OCI-LY1 (cell line): ENCODE measurements at regions not wholly inside any gene's neighbourhood (a gene's known extent, or its start where the extent isn't known, plus 50 kb on each side); places are given as distances from the start of the nearest gene placed in this dataset.

Source experiments
- H2AFZ ChIP-seq: fragments of 200-600 bp; sonication (generic), shearing (Covaris generic); 2 replicates; pipeline ENCODE4 v1.6.0; 2014; ENCODE audit warnings: antibody characterized with exemption, mild to moderate bottlenecking, low read length
- H3F3A ChIP-seq: fragments of 200-600 bp; sonication (generic), shearing (Covaris generic); 2 replicates; pipeline ENCODE4 v1.6.0; 2014; ENCODE audit warnings: mild to moderate bottlenecking, antibody characterized with exemption, low read length, moderate library complexity; ENCODE audit not compliant: insufficient read depth
- H3K27ac ChIP-seq: fragments of 200-600 bp; sonication (generic); 2 replicates; pipeline ENCODE4 v1.5.1; 2014; ENCODE audit warnings: low read length, mixed run types, mild to moderate bottlenecking, low read depth; ENCODE audit not compliant: poor library complexity, severe bottlenecking
- H3K27me3 ChIP-seq: fragments of 200-600 bp; sonication (generic); 2 replicates; pipeline ENCODE4 v1.6.0; 2014; ENCODE audit warnings: antibody characterized with exemption, mild to moderate bottlenecking, low read length, moderate library complexity; ENCODE audit not compliant: insufficient read depth
- H3K36me3 ChIP-seq: fragments of 200-600 bp; sonication (generic); 2 replicates; pipeline ENCODE4 v1.6.1; 2014; ENCODE audit warnings: mild to moderate bottlenecking, antibody characterized with exemption, low read length, moderate library complexity, mixed read lengths; ENCODE audit not compliant: insufficient read depth
- H3K4me1 ChIP-seq: fragments of 200-600 bp; sonication (generic); 2 replicates; pipeline ENCODE4 v1.5.1; 2014; ENCODE audit warnings: mild to moderate bottlenecking, low read length, moderate library complexity; ENCODE audit not compliant: insufficient read depth, severe bottlenecking
- H3K4me2 ChIP-seq: fragments of 200-600 bp; sonication (generic), shearing (Covaris generic); 2 replicates; pipeline ENCODE4 v1.6.1; 2014; ENCODE audit warnings: low read length
- H3K4me3 ChIP-seq: fragments of 200-600 bp; sonication (generic); 2 replicates; pipeline ENCODE4 v1.5.1; 2014; ENCODE audit warnings: low read length, low read depth, mild to moderate bottlenecking, mixed read lengths; ENCODE audit not compliant: poor library complexity, severe bottlenecking
- H3K79me2 ChIP-seq: fragments of 200-600 bp; shearing (Covaris generic); 2 replicates; pipeline ENCODE4 v1.6.1; 2016; ENCODE audit warnings: mixed run types, low read length, mixed read lengths; ENCODE audit not compliant: insufficient read depth
- H3K9ac ChIP-seq: fragments of 200-600 bp; sonication (generic), shearing (Covaris generic); 2 replicates; pipeline ENCODE4 v1.6.1; 2014; ENCODE audit warnings: mild to moderate bottlenecking, low read length, mixed read lengths
- H3K9me2 ChIP-seq: fragments of 200-600 bp; sonication (generic), shearing (Covaris generic); 2 replicates; pipeline ENCODE4 v1.6.1; 2014; ENCODE audit warnings: low read depth, mild to moderate bottlenecking, low read length, mixed read lengths
- H3K9me3 ChIP-seq: fragments of 200-600 bp; shearing (Covaris generic); 2 replicates; pipeline ENCODE4 v1.6.1; 2014; ENCODE audit warnings: low read length, mixed read lengths
- H4K20me1 ChIP-seq: fragments of 200-600 bp; sonication (generic), shearing (Covaris generic); 2 replicates; pipeline ENCODE4 v1.6.0; 2016; ENCODE audit warnings: mild to moderate bottlenecking, low read length; ENCODE audit not compliant: insufficient read depth
- EZH2 ChIP-seq: fragments of 200-600 bp; sonication (generic), shearing (Covaris generic); IDR thresholded peaks from 2 replicates; pipeline ENCODE4 v1.8.0; 2017; ENCODE audit warnings: borderline replicate concordance, mixed run types, mild to moderate bottlenecking, antibody characterized with exemption, low read length, moderate library complexity, mixed read lengths
- TF ChIP-seq, protein P1 (sequence below): fragments of 200-600 bp; sonication (generic), shearing (Covaris generic); IDR thresholded peaks from 2 replicates; pipeline ENCODE4 v1.5.1; 2017; ENCODE audit warnings: mild to moderate bottlenecking, antibody characterized with exemption, low read length, moderate library complexity, mixed read lengths

DNA sequence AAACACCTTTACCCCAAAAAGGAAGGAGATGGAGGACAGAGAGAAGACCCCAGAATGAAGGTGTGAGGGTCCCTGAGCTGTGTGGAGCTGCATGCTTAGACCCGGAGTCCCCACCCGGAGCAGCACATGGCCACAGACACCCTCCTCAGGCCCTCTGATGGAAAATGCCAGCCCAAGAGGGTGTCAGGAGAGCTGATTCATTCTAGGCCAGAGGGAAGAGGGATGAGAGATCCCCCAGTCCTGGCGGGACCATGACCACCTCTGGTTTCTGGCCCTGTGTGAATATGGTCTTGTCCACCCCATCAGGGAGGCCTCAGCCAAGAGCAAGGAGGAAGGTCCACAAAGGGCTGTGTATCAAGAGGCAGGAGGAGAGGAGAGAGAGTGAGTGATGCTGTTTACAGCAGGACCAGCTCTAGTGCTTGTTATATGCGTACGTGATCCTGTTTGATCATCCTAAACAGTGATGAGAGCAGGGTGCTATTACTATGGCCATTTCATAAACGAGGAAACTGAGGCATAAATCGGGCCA, 186.6 kb upstream of the HAAO start:
- no peak overlapping the region for H3K9ac ChIP-seq
- H3K36me3 ChIP-seq, result no peaks in the 10 kb centered on the region
- H3K9me2 ChIP-seq, result no peaks in the 10 kb centered on the region
- 0 out of 2 replicates have a peak, but pooled peaks cover 5% of the 10 kb centered on the region for H3K27me3 ChIP-seq
- no peaks in the 10 kb centered on the region for H4K20me1 ChIP-seq
- no peaks in the 10 kb centered on the region for H3K79me2 ChIP-seq
- TF ChIP-seq EZH2, result no peak
- TF ChIP-seq, protein P1, sequence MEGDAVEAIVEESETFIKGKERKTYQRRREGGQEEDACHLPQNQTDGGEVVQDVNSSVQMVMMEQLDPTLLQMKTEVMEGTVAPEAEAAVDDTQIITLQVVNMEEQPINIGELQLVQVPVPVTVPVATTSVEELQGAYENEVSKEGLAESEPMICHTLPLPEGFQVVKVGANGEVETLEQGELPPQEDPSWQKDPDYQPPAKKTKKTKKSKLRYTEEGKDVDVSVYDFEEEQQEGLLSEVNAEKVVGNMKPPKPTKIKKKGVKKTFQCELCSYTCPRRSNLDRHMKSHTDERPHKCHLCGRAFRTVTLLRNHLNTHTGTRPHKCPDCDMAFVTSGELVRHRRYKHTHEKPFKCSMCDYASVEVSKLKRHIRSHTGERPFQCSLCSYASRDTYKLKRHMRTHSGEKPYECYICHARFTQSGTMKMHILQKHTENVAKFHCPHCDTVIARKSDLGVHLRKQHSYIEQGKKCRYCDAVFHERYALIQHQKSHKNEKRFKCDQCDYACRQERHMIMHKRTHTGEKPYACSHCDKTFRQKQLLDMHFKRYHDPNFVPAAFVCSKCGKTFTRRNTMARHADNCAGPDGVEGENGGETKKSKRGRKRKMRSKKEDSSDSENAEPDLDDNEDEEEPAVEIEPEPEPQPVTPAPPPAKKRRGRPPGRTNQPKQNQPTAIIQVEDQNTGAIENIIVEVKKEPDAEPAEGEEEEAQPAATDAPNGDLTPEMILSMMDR, result no peak
- no peak overlapping the region for H2AFZ ChIP-seq
- peaks cover 4% of the 10 kb centered on the region for H3K4me1 ChIP-seq
- no peak overlapping the region for H3K27ac ChIP-seq
- no peaks in the 10 kb centered on the region for H3F3A ChIP-seq
- H3K4me3 ChIP-seq, result no peak overlapping the region
- H3K4me2 ChIP-seq, result no peak overlapping the region
- H3K9me3 ChIP-seq, result no peaks in the 10 kb centered on the region

DNA sequence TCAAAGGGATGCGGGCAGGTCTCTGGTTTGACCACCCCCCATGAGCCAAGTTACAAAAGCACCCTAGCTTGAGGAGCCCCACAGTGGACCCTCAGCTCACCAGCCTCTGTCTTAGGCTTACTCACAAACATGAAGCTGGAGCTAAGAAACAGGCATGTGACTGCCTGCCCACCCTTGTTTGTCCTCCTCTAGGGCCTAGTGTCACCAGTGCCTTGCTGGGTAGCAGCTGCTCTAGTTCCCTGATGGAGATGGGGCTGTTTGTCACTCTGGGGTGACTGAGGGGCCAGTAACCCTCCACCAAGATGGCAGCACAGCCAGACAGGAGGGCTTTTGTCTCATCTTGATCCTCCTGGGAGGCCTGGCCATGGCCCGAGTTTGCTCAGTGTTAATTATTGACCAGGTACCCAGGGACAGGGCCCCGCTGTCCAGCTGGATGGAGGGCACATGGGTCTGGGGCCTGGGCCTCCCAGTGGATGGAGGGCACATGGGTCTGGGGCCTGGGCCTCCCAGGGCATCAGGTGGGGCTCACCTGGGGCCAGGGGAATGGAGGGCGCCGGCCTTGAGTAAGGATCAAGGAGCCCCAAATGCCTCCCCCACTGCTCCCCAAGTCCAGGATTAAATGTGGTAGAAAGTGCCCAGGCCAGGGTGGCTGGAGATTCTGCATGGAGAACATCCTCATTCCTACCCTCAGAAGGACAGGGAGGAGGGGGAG, 185.9 kb upstream of the HAAO start:
- H3K79me2 ChIP-seq, result no peaks in the 10 kb centered on the region
- H3K9me3 ChIP-seq, result no peaks in the 10 kb centered on the region
- no peaks in the 10 kb centered on the region for H3K9me2 ChIP-seq
- H3K27me3 ChIP-seq, result 0 out of 2 replicates have a peak, but pooled peaks cover 5% of the 10 kb centered on the region
- H3K27ac ChIP-seq, result no peak overlapping the region
- no peak overlapping the region for H3K9ac ChIP-seq
- TF ChIP-seq, protein P1, result no peak
- no peaks in the 10 kb centered on the region for H3F3A ChIP-seq
- no peak overlapping the region for H3K4me3 ChIP-seq
- H3K4me2 ChIP-seq, result no peak overlapping the region
- H3K36me3 ChIP-seq, result no peaks in the 10 kb centered on the region
- peaks cover 4% of the 10 kb centered on the region for H3K4me1 ChIP-seq
- H4K20me1 ChIP-seq, result no peaks in the 10 kb centered on the region
- no peak overlapping the region for H2AFZ ChIP-seq

DNA sequence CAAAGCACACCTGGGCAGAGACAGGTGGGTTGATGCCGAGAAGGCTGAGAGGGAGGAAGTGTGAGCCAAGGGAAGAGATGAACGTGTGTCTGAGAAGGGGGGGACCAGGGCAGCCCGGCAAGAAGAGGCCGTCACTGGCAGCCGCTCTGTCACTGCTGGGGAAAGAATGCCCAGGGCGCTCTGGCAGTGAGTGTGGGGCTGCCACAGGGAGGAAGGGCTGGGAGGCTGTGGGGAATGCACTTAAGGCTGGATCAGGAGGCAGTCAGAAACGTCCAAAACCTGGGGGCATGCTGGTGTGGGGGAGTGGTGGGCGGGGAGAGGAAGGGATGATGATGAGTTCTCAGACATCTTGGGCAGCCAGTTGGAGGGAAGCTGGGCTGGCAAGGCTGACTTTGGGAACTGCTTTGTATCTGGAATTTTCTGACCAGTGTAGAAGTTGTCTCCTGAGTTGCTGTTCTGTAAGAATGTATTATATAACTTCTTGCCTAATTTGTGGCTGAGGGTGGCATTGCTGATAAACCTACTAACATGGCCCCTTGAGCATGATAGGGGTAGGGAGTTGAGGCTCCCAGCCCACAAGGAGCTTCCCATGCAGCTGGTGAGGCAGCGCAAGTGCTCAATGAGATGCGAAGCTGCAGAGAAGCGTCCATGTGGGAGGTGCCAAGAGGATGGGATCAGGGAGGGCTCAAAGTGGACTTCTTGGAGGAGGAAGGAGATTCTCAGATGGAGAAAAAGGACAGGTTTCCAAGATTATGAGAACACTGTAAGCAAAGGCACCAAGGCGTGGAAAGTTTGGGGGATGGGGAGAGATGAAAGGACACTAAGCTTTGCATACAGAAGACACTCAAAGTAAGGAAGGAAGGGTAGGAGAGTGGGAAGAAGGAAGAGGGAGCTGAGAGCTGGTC, 185.1 kb upstream of the HAAO start:
- Histone ChIP-seq H3F3A (no peaks in the 10 kb centered on the region), H3K4me1 (peaks cover 4% of the 10 kb centered on the region), H4K20me1 (no peaks in the 10 kb centered on the region), H3K27me3 (0 out of 2 replicates have a peak, but pooled peaks cover 5% of the 10 kb centered on the region), H3K27ac (no peak overlapping the region), H3K79me2 (no peaks in the 10 kb centered on the region), H3K9ac (no peak overlapping the region), H3K4me2 (no peak overlapping the region), H3K4me3 (no peak overlapping the region), H3K36me3 (no peaks in the 10 kb centered on the region; the same call in 1 of the 2 replicates), H3K9me3 (no peaks in the 10 kb centered on the region), H3K9me2 (no peaks in the 10 kb centered on the region), H2AFZ (no peak overlapping the region)
- no peak for TF ChIP-seq EZH2
